ENCODE measurements at regions not wholly inside any gene's neighbourhood (a gene's known extent, or its start where the extent isn't known, plus 50 kb on each side); places are given as distances from the start of the nearest gene placed in this dataset.

DNA sequence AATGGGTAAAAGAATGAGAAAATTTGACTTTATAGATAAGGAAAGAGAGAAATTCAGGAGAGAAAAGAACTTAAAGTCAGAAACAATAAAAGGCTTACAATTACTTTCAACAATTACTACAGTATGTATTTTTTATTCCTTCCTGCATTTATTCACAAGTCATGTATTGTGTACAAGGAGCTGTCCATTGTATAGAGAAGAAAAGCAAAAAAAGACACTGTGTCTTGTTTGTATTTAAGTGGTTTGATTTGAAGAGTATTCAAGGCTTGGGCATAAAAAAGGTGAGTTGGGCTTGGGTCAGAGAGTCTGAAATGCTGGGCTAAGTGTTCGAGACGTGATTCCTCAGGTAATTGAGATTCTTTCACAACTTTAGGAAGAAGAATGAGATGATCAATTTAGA lies 394.2 kb upstream of the ROBO2 start:
- H3K27me3 Mint-ChIP-seq (ENCODE audit: low read depth) = peaks cover 4% of the 10 kb centered on the region
- no peak for TF ChIP-seq CTCF (IDR thresholded peaks at IDR 0.05)
- no peaks in the 10 kb centered on the region for H3K9me3 Mint-ChIP-seq (ENCODE audit: low read depth)
- no peaks in the 10 kb centered on the region for H3K36me3 Mint-ChIP-seq (ENCODE audit: low read depth)
- H3K4me3 Mint-ChIP-seq (ENCODE audit: unreplicated experiment) = no peak overlapping the region
- no peak for DNase-seq (ENCODE audit: low spot score)
- H3K27ac Mint-ChIP-seq (ENCODE audit: unreplicated experiment) = no peak overlapping the region
- H3K4me1 Mint-ChIP-seq (ENCODE audit: low read depth) = no peaks in the 10 kb centered on the region

GRCh38 chr3:76646921-76647562 lies 392.9 kb upstream of the ROBO2 start:
- Mint-ChIP-seq H3K27me3 (ENCODE audit: low read depth) (peaks cover 8% of the 10 kb centered on the region), H3K4me3 (ENCODE audit: unreplicated experiment) (no peak overlapping the region), H3K27ac (ENCODE audit: unreplicated experiment) (no peak overlapping the region), H3K4me1 (ENCODE audit: low read depth) (no peaks in the 10 kb centered on the region), H3K36me3 (ENCODE audit: low read depth) (no peaks in the 10 kb centered on the region), H3K9me3 (ENCODE audit: low read depth) (no peaks in the 10 kb centered on the region)
- peak; percentile 11 for TF ChIP-seq CTCF (IDR thresholded peaks at IDR 0.05)
- no peak for DNase-seq (ENCODE audit: low spot score)

- H3K9me3 Mint-ChIP-seq (ENCODE audit: low read depth) = no peaks in the 10 kb centered on the region
- peaks cover 7% of the 10 kb centered on the region for H3K27me3 Mint-ChIP-seq (ENCODE audit: low read depth)
- no peaks in the 10 kb centered on the region for H3K4me1 Mint-ChIP-seq (ENCODE audit: low read depth)
- TF ChIP-seq CTCF (IDR thresholded peaks at IDR 0.05) = no peak
- no peak overlapping the region for H3K4me3 Mint-ChIP-seq (ENCODE audit: unreplicated experiment)
- H3K27ac Mint-ChIP-seq (ENCODE audit: unreplicated experiment) = no peak overlapping the region
- H3K36me3 Mint-ChIP-seq (ENCODE audit: low read depth) = no peaks in the 10 kb centered on the region
- DNase-seq (ENCODE audit: low spot score) = no peak
These were observed 388.1 kb upstream of the ROBO2 start for GRCh38 chr3:76651784-76652183.

- Mint-ChIP-seq H3K36me3 (ENCODE audit: low read depth) (no peaks in the 10 kb centered on the region), H3K4me3 (ENCODE audit: unreplicated experiment) (no peak overlapping the region), H3K27ac (ENCODE audit: unreplicated experiment) (no peak overlapping the region), H3K9me3 (ENCODE audit: low read depth) (no peaks in the 10 kb centered on the region), H3K27me3 (ENCODE audit: low read depth) (peaks cover 7% of the 10 kb centered on the region), H3K4me1 (ENCODE audit: low read depth) (no peaks in the 10 kb centered on the region)
- no peak for TF ChIP-seq CTCF (IDR thresholded peaks at IDR 0.05)
- DNase-seq (ENCODE audit: low spot score) = no peak
These were observed 387.4 kb upstream of the ROBO2 start for GRCh38 chr3:76652524-76652923.

- no peaks in the 10 kb centered on the region for H3K36me3 Mint-ChIP-seq (ENCODE audit: low read depth)
These were observed 386.2 kb upstream of the ROBO2 start for GRCh38 chr3:76653640-76654251.

More at GRCh38 chr3:76653640-76654251, 386.2 kb upstream of the ROBO2 start:
- no peak overlapping the region for H3K4me3 Mint-ChIP-seq (ENCODE audit: unreplicated experiment)
- DNase-seq (ENCODE audit: low spot score) = no peak
- H3K9me3 Mint-ChIP-seq (ENCODE audit: low read depth) = no peaks in the 10 kb centered on the region
- peaks cover 7% of the 10 kb centered on the region for H3K27me3 Mint-ChIP-seq (ENCODE audit: low read depth)
- no peaks in the 10 kb centered on the region for H3K4me1 Mint-ChIP-seq (ENCODE audit: low read depth)
- TF ChIP-seq CTCF (IDR thresholded peaks at IDR 0.05) = no peak
- no peak overlapping the region for H3K27ac Mint-ChIP-seq (ENCODE audit: unreplicated experiment)

All from chondrocyte (in vitro differentiated cells).